ENCODE measurements at regions not wholly inside any gene's neighbourhood (a gene's known extent, or its start where the extent isn't known, plus 50 kb on each side); places are given as distances from the start of the nearest gene placed in this dataset.
"Not testable (repeated sequence)": the region's sequence is repeated elsewhere in the genome, so short reads cannot be mapped to it uniquely, and the experiment has no call there.

DNA sequence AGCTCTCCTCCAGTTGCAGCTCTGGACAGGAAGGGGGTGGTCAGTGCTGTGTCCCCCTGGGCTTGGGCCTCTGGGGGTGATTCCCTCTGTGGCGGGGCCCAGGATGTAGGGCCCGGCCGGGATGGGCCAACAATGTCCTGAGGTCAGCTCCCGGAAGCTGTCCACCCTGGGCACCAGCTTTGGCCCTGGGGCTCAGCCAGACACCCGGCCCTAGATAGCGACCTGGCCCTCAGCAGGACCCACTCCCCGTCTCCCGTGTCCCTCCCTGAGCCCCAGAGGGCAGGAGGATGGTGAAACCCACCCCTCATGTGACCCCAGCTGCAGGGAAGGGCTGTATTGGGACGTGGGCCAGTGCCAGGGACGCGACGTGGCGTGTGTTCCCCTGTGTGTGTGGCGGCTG, 96.8 kb downstream of the TMEM121 start:
- TF ChIP-seq CTCF, POLR2A (IDR thresholded peaks at IDR 0.05): not testable (repeated sequence)

Measured in body of pancreas (tissue), 4 donors.